HL-60 (cell line): ENCODE measurements at regions not wholly inside any gene's neighbourhood (a gene's known extent, or its start where the extent isn't known, plus 50 kb on each side); places are given as distances from the start of the nearest gene placed in this dataset.

Source experiments
- GABPA ChIP-seq: IDR thresholded peaks from 2 replicates; pipeline ENCODE4 v1.6.1; 2012; ENCODE audit warnings: low read depth
- SPI1 ChIP-seq: IDR thresholded peaks from 2 replicates; pipeline ENCODE4 v1.6.1; 2012; ENCODE audit warnings: low read depth, mild to moderate bottlenecking, borderline replicate concordance
- TF ChIP-seq, protein P1 (sequence below): IDR thresholded peaks from one replicate; pipeline ENCODE4 v1.5.1; 2011; ENCODE audit warnings: low read length, control low read depth, inconsistent platforms; ENCODE audit not compliant: insufficient read depth
- TF ChIP-seq, protein P2 (sequence below): IDR thresholded peaks from 2 replicates; pipeline ENCODE4 v1.6.1; 2012; ENCODE audit warnings: low read depth; ENCODE audit not compliant: insufficient replicate concordance

DNA sequence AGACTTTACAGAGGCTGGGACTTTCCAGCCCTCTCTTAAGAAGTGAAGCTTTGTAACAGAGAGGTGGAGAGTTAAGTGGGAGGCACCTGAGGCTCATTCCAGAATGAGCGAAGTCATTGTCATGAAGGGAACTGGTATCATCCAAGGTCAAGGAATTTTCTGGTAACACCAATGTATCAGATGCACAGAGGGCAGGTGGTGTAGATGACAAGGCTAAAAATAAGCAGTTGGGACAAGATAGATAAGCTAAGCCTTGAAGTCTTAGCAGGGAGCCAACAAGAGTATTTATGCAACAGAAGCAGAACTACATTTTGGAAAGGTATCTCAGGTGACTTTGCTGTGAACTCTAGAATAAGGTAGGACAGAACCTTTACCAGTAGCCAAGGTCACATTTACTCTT is 257.0 kb upstream of the AUTS2 start:
- TF ChIP-seq, protein P1, sequence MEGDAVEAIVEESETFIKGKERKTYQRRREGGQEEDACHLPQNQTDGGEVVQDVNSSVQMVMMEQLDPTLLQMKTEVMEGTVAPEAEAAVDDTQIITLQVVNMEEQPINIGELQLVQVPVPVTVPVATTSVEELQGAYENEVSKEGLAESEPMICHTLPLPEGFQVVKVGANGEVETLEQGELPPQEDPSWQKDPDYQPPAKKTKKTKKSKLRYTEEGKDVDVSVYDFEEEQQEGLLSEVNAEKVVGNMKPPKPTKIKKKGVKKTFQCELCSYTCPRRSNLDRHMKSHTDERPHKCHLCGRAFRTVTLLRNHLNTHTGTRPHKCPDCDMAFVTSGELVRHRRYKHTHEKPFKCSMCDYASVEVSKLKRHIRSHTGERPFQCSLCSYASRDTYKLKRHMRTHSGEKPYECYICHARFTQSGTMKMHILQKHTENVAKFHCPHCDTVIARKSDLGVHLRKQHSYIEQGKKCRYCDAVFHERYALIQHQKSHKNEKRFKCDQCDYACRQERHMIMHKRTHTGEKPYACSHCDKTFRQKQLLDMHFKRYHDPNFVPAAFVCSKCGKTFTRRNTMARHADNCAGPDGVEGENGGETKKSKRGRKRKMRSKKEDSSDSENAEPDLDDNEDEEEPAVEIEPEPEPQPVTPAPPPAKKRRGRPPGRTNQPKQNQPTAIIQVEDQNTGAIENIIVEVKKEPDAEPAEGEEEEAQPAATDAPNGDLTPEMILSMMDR = no peak
- TF ChIP-seq SPI1 (no peak), GABPA (no peak)
- TF ChIP-seq, protein P2, sequence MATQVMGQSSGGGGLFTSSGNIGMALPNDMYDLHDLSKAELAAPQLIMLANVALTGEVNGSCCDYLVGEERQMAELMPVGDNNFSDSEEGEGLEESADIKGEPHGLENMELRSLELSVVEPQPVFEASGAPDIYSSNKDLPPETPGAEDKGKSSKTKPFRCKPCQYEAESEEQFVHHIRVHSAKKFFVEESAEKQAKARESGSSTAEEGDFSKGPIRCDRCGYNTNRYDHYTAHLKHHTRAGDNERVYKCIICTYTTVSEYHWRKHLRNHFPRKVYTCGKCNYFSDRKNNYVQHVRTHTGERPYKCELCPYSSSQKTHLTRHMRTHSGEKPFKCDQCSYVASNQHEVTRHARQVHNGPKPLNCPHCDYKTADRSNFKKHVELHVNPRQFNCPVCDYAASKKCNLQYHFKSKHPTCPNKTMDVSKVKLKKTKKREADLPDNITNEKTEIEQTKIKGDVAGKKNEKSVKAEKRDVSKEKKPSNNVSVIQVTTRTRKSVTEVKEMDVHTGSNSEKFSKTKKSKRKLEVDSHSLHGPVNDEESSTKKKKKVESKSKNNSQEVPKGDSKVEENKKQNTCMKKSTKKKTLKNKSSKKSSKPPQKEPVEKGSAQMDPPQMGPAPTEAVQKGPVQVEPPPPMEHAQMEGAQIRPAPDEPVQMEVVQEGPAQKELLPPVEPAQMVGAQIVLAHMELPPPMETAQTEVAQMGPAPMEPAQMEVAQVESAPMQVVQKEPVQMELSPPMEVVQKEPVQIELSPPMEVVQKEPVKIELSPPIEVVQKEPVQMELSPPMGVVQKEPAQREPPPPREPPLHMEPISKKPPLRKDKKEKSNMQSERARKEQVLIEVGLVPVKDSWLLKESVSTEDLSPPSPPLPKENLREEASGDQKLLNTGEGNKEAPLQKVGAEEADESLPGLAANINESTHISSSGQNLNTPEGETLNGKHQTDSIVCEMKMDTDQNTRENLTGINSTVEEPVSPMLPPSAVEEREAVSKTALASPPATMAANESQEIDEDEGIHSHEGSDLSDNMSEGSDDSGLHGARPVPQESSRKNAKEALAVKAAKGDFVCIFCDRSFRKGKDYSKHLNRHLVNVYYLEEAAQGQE = no peak
